Dendritic cell treated with granulocyte-macrophage colony-stimulating factor and Interleukin-4, amounts not matched to agents 40 ng/mL and 50 ng/mL, for 4 days (primary cell): ENCODE measurements at regions not wholly inside any gene's neighbourhood (a gene's known extent, or its start where the extent isn't known, plus 50 kb on each side); places are given as distances from the start of the nearest gene placed in this dataset.
"Not testable (repeated sequence)": the region's sequence is repeated elsewhere in the genome, so short reads cannot be mapped to it uniquely, and the experiment has no call there.

ENCODE experiments used
- H3K27ac Mint-ChIP-seq: one replicate; pipeline ENCODE4 v1.8.0; 2022; ENCODE audit warnings: mild to moderate bottlenecking, mixed read lengths
- H3K27me3 Mint-ChIP-seq: one replicate; pipeline ENCODE4 v1.8.0; 2022; ENCODE audit warnings: mild to moderate bottlenecking, mixed read lengths
- H3K36me3 Mint-ChIP-seq: one replicate; pipeline ENCODE4 v1.8.0; 2022; ENCODE audit warnings: low read depth, mixed read lengths
- H3K4me1 Mint-ChIP-seq: one replicate; pipeline ENCODE4 v1.8.0; 2022; ENCODE audit warnings: low read depth, mixed read lengths
- H3K4me3 Mint-ChIP-seq: one replicate; pipeline ENCODE4 v1.8.0; 2022; ENCODE audit warnings: mild to moderate bottlenecking, moderate library complexity, mixed read lengths
- H3K9me3 Mint-ChIP-seq: one replicate; pipeline ENCODE4 v1.8.0; 2022; ENCODE audit warnings: mixed read lengths
- intact Hi-C: fragments of 100-400 bp; cut with micrococcal nuclease; formaldehyde crosslinking; loops from one replicate; pipeline ENCODE4 v1.15.0; 2022

GRCh38 chr6:21728141-21728540 is 134.6 kb downstream of the SOX4 start:
- H3K27ac Mint-ChIP-seq: no peak overlapping the region
- H3K36me3 Mint-ChIP-seq: no peaks in the 10 kb centered on the region
- no peak overlapping the region for H3K4me3 Mint-ChIP-seq
- H3K9me3 Mint-ChIP-seq: no peaks in the 10 kb centered on the region
- H3K4me1 Mint-ChIP-seq: no peaks in the 10 kb centered on the region
- no peaks in the 10 kb centered on the region for H3K27me3 Mint-ChIP-seq
- intact Hi-C loops: no loop called here

GRCh38 chr6:21729431-21729830 is 135.9 kb downstream of the SOX4 start:
- Mint-ChIP-seq H3K4me1 (no peaks in the 10 kb centered on the region), H3K36me3 (no peaks in the 10 kb centered on the region), H3K27me3 (no peaks in the 10 kb centered on the region), H3K4me3 (no peak overlapping the region), H3K27ac (no peak overlapping the region), H3K9me3 (no peaks in the 10 kb centered on the region)
- intact Hi-C loops: no loop called here

- Mint-ChIP-seq H3K36me3 (no peaks in the 10 kb centered on the region), H3K9me3 (no peaks in the 10 kb centered on the region), H3K27ac (no peak overlapping the region), H3K27me3 (no peaks in the 10 kb centered on the region), H3K4me3 (no peak overlapping the region), H3K4me1 (no peaks in the 10 kb centered on the region)
- intact Hi-C loops: no loop called here
Measured at GRCh38 chr6:21730533-21730932, 137.0 kb downstream of the SOX4 start.

GRCh38 chr6:21731411-21732031 is 138.0 kb downstream of the SOX4 start:
- H3K36me3 Mint-ChIP-seq: no peaks in the 10 kb centered on the region
- H3K4me3 Mint-ChIP-seq: no peak overlapping the region
- no peaks in the 10 kb centered on the region for H3K4me1 Mint-ChIP-seq
- H3K9me3 Mint-ChIP-seq: no peaks in the 10 kb centered on the region
- no peak overlapping the region for H3K27ac Mint-ChIP-seq
- no peaks in the 10 kb centered on the region for H3K27me3 Mint-ChIP-seq
- intact Hi-C loops: no loop called here

- H3K4me3 Mint-ChIP-seq, H3K4me1 Mint-ChIP-seq, intact Hi-C loops, H3K36me3 Mint-ChIP-seq, H3K9me3 Mint-ChIP-seq, H3K27ac Mint-ChIP-seq, H3K27me3 Mint-ChIP-seq: not testable (repeated sequence)
Measured at GRCh38 chr6:21732032-21732730, 138.6 kb downstream of the SOX4 start.

- Mint-ChIP-seq H3K4me3 (no peak overlapping the region), H3K27ac (no peak overlapping the region), H3K9me3 (no peaks in the 10 kb centered on the region), H3K27me3 (no peaks in the 10 kb centered on the region), H3K4me1 (no peaks in the 10 kb centered on the region), H3K36me3 (no peaks in the 10 kb centered on the region)
- intact Hi-C loops: no loop called here
Measured at GRCh38 chr6:21732731-21733130, 139.2 kb downstream of the SOX4 start.

- Mint-ChIP-seq H3K9me3 (no peaks in the 10 kb centered on the region), H3K4me3 (no peak overlapping the region), H3K36me3 (no peaks in the 10 kb centered on the region), H3K4me1 (no peaks in the 10 kb centered on the region), H3K27me3 (no peaks in the 10 kb centered on the region), H3K27ac (no peak overlapping the region)
- intact Hi-C loops: no loop called here
Measured at GRCh38 chr6:21733311-21733710, 139.8 kb downstream of the SOX4 start.

- intact Hi-C loops: no loop called here
- no peaks in the 10 kb centered on the region for H3K4me1 Mint-ChIP-seq
- H3K27me3 Mint-ChIP-seq: no peaks in the 10 kb centered on the region
- no peak overlapping the region for H3K4me3 Mint-ChIP-seq
- no peak overlapping the region for H3K27ac Mint-ChIP-seq
- no peaks in the 10 kb centered on the region for H3K36me3 Mint-ChIP-seq
- H3K9me3 Mint-ChIP-seq: no peaks in the 10 kb centered on the region
Measured at GRCh38 chr6:21734204-21734603, 140.7 kb downstream of the SOX4 start.

- H3K36me3 Mint-ChIP-seq: no peaks in the 10 kb centered on the region
- H3K4me1 Mint-ChIP-seq: no peaks in the 10 kb centered on the region
- intact Hi-C loops: no loop called here
- H3K27me3 Mint-ChIP-seq: no peaks in the 10 kb centered on the region
- no peak overlapping the region for H3K27ac Mint-ChIP-seq
- no peak overlapping the region for H3K4me3 Mint-ChIP-seq
- no peaks in the 10 kb centered on the region for H3K9me3 Mint-ChIP-seq
Measured at GRCh38 chr6:21738180-21739094, 144.9 kb downstream of the SOX4 start.

GRCh38 chr6:21739241-21739640 is 145.7 kb downstream of the SOX4 start:
- intact Hi-C loops: no loop called here
- Mint-ChIP-seq H3K9me3 (no peaks in the 10 kb centered on the region), H3K36me3 (no peaks in the 10 kb centered on the region), H3K4me3 (no peak overlapping the region), H3K4me1 (no peaks in the 10 kb centered on the region), H3K27me3 (no peaks in the 10 kb centered on the region), H3K27ac (no peak overlapping the region)

- intact Hi-C loops: no loop called here
- H3K9me3 Mint-ChIP-seq: no peaks in the 10 kb centered on the region
- H3K27me3 Mint-ChIP-seq: no peaks in the 10 kb centered on the region
- no peaks in the 10 kb centered on the region for H3K36me3 Mint-ChIP-seq
- no peaks in the 10 kb centered on the region for H3K4me1 Mint-ChIP-seq
- H3K4me3 Mint-ChIP-seq: no peak overlapping the region
- no peak overlapping the region for H3K27ac Mint-ChIP-seq
Measured at GRCh38 chr6:21739838-21740237, 146.3 kb downstream of the SOX4 start.

GRCh38 chr6:21740376-21741124 is 147.0 kb downstream of the SOX4 start:
- Mint-ChIP-seq H3K4me1 (no peaks in the 10 kb centered on the region), H3K27me3 (no peaks in the 10 kb centered on the region), H3K27ac (no peak overlapping the region), H3K4me3 (no peak overlapping the region), H3K9me3 (no peaks in the 10 kb centered on the region), H3K36me3 (no peaks in the 10 kb centered on the region)
- intact Hi-C loops: no loop called here

GRCh38 chr6:21741221-21742109 is 147.9 kb downstream of the SOX4 start:
- no peaks in the 10 kb centered on the region for H3K9me3 Mint-ChIP-seq
- no peak overlapping the region for H3K27ac Mint-ChIP-seq
- intact Hi-C loops: no loop called here
- H3K4me1 Mint-ChIP-seq: no peaks in the 10 kb centered on the region
- no peaks in the 10 kb centered on the region for H3K27me3 Mint-ChIP-seq
- H3K36me3 Mint-ChIP-seq: no peaks in the 10 kb centered on the region
- H3K4me3 Mint-ChIP-seq: no peak overlapping the region
